Stimulated activated CD4-positive, alpha-beta T cell treated with anti-CD3 and anti-CD28 coated beads, Interleukin-1b, Interleukin-23, amount 100 ng/mL, for 48 hours (primary cell): ENCODE measurements at regions not wholly inside any gene's neighbourhood (a gene's known extent, or its start where the extent isn't known, plus 50 kb on each side); places are given as distances from the start of the nearest gene placed in this dataset.

Source experiments
- DNase-seq: peaks from one replicate; pipeline ENCODE4 v3.0.0-alpha.2; 2020

GRCh38 chr13:77422724-77423123, 95.8 kb upstream of the MYCBP2 start:
- no peak for DNase-seq

DNA sequence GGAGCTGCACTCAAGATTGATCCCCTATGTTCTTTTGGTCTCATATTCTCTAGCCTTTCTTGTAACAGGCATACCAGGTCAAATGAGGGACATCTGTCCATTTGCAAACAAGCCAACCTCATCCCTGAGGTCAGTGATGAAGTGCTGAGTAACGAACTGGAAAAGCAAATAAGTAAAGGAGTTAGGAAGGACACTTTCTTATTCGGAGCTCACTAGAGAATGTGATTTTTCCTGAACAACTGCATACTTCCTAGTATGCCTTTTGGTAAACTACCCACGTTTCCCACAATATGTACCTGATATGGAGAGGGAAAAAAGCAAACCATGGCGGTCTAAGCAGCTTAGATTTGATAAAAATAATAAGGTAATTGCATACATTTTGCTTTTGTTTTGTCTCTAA, 91.0 kb upstream of the MYCBP2 start:
- DNase-seq, result no peak

DNA sequence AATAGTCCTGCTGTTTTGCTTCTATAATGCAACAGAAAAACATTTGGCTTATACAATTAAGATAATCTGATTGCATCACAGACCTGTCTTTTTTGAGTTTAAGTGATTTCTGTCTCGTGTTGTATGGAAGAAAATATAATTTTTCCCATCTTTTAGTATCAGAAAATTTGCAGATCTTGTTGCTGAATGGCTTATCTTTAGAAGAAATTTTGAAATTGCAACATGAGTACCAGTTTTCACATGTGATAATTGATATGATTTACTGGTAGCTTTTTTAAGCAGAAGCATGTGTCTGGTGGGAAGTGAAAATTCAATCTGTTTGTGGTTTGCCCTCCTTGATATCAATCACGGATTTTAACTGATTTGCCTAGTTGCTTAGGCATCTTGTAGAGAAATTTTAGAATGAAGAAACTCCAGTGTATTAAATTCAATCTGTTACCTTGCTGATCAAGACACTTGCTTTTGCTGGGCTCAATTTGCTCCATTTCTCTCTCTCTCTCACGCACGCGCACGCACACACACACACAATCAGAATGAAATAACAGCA, 89.8 kb upstream of the MYCBP2 start:
- no peak for DNase-seq

DNA sequence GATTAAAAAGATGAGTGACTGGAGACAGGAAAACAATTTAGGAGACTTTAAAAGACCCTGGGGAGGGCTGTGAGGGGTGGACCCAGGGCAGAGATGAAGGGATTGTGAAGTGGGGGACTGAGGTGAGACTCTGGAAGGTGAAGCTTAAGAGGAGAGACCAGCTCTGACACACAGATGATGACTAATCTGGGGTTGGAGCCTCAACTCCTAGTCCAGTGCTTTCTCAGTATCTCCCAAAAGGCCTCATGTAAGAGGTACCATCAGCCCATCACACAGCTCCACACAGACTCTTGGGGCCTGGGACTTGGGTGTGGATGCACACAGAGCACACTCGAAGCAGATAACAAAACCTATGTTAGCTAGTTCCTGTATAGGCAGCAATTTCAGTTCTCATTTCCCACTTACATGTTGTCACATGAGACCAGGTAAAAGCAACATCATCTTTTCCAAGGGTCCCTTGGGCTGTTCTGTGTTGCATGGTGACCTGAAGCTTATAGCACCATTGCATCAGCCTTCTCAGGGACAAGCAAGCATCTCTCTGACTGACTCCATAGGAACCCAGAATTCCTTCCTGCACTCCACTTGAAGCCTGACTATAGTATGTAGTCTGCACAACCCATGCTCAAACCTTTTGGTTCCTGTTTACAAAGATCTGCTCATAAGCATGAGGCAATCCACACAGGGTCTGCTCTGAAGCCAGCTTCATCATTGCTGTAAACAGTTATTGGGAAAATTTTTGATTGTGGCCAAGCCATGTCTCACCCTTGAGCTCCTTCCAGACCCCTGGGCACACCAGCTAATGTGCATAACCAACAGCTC, 88.6 kb upstream of the MYCBP2 start:
- DNase-seq, result no peak

DNA sequence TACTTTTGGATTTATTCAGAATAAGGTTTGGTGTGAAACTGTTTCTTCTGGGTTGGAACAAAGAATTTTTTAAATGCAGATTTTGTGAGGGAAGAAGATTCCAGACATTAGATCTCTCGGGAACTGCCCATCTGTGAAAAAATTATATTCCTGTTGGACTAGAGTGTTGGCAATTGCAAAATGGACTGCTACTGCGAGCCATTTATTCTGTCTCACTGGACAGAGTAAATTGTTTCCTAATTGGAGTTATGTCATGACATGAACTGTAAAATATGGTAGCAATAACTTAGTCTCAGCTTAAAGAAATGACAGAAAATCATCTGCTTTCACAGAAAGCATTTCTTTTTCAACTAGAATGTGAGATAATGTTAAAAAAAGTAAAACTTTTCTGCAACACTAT, 86.0 kb upstream of the MYCBP2 start:
- no peak for DNase-seq

DNA sequence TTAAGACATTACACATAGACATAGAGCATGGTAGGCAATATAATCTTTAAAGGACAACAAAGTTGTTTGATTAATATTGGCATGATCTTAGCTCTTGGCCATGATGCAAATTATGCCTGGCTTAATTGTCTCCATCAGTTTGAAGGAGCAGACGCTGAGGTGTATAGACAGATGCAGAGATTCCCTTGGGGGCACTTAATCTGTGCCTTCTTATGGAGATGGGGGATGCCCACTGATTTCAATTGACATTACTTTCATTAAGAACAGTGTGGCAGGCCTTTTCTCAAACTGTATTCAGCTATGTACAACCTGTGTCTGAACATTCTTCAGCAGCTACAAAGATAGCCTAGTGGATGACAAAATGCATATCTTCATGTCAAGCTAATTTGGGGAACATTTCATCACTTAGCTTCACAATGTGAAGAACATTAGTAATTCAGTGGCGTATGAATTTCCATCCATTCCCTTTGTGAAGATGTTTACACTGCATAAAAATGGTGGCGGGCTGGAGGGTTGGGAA, 85.3 kb upstream of the MYCBP2 start:
- DNase-seq, result no peak

GRCh38 chr13:77409412-77409811, 82.5 kb upstream of the MYCBP2 start:
- no peak for DNase-seq

GRCh38 chr13:77406644-77407440, 79.9 kb upstream of the MYCBP2 start:
- no peak for DNase-seq

GRCh38 chr13:77398825-77399620, 72.1 kb upstream of the MYCBP2 start:
- no peak for DNase-seq

DNA sequence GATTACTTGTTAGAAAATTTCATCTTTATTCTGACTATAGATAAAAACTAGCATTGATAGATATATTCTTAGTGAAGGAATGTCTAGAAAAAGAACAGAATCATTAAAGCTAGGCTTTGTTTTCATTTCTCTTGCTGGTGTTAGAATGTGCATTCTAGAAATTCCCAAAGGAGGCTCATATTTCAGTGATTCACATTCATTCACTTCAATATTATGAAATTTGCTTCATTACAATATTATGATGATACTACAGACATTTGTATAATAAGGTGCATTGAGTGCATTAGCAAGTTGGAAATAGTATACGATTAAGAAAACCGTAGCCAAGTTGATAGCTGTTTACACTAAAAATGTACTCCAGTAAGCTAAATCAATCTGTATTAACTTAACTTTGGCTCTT, 70.7 kb upstream of the MYCBP2 start:
- DNase-seq, result no peak

GRCh38 chr13:77391475-77391874, 64.6 kb upstream of the MYCBP2 start:
- DNase-seq, result no peak

GRCh38 chr13:77390391-77390790, 63.5 kb upstream of the MYCBP2 start:
- DNase-seq, result no peak

GRCh38 chr13:77389625-77390000, 62.7 kb upstream of the MYCBP2 start:
- DNase-seq, result no peak

- no peak for DNase-seq
These were observed 62.2 kb upstream of the MYCBP2 start for GRCh38 chr13:77388944-77389624.

DNA sequence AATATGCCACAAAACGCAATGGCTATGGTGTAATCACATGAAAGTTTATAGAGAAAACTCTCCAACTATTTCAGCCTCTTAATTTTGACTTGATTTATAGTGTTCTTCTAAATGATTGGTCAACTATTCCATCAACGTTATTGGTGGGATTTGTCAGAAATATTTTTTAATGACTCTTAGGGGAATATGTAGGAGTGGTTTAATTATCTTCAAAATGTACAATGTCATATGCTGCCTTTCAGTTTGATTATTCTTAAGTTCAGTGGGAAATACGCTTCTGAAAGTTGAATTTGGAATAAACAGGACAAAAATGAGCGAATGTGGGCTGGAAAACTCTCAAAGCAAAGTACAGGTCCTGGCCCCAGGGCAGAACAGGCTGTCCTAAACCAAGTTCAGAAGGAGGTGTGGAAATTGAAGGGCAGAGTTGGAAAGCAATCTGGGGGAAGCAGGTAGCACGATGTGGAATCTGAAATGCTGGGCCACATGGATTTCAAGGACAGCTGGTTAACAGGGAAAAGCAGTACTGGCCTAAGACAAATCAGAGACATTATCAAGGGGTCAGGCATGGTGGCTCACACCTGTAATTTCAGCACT, 60.8 kb upstream of the MYCBP2 start:
- no peak for DNase-seq

GRCh38 chr13:77386880-77387606, 60.1 kb upstream of the MYCBP2 start:
- DNase-seq, result no peak

GRCh38 chr13:77386046-77386445, 59.2 kb upstream of the MYCBP2 start:
- DNase-seq, result no peak

- no peak for DNase-seq
These were observed 58.1 kb upstream of the MYCBP2 start for GRCh38 chr13:77384999-77385398.

- DNase-seq, result no peak
These were observed 56.2 kb upstream of the MYCBP2 start for GRCh38 chr13:77383097-77383496.

- DNase-seq, result no peak
These were observed 54.2 kb upstream of the MYCBP2 start for GRCh38 chr13:77381059-77381458.

DNA sequence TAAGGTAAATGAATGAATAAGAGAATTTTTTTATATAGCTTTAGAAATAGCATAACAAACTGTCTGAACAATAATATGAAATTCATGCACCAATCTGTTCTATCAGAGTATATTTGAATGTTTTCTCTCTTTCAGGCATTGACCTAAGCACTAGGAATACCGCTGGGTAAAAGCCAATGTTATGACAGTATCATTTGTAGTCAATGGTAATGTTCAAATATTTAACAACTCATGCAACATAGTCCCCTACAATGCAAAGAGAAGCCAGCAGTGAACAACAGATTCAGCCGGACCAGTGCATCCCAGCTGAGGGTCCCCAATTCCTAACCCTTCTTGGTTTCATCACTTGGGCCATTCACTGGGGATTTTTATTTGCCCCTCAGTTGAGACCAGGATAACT, 52.6 kb upstream of the MYCBP2 start:
- DNase-seq, result no peak
